Motor neuron (in vitro differentiated cells): ENCODE measurements at regions not wholly inside any gene's neighbourhood (a gene's known extent, or its start where the extent isn't known, plus 50 kb on each side); places are given as distances from the start of the nearest gene placed in this dataset.
"Not testable (repeated sequence)": the region's sequence is repeated elsewhere in the genome, so short reads cannot be mapped to it uniquely, and the experiment has no call there.

Experiments used
- ATAC-seq, 8 experiments: fragments of 200-7000 bp; cut with Tn5 transposase; replicated peaks in 6 of 8; 2 replicates each; pipeline ENCODE4 v1.8.0; 2021; ENCODE audit warnings: mild to moderate bottlenecking in 8 of 8, moderate library complexity in 8 of 8
- H3K27ac ChIP-seq, 2 donors: fragments of 250-450 bp; sonication (Bioruptor Pico); 2 replicates each; pipeline ENCODE4 v1.9.0; 2021; ENCODE audit warnings: antibody characterized with exemption in 2 of 2, mild to moderate bottlenecking in 2 of 2, moderate library complexity in 1 of 2
- H3K4me1 ChIP-seq, 2 donors: fragments of 250-450 bp; sonication (Bioruptor Pico); replicated peaks in 1 of 2; 2 replicates each; pipeline ENCODE4 v1.6.1; 2021; ENCODE audit warnings: antibody characterized with exemption in 2 of 2, mild to moderate bottlenecking in 2 of 2, moderate library complexity in 1 of 2
- H3K4me3 ChIP-seq, 5 donors: fragments of 250-450 bp; sonication (Bioruptor Pico); 2 replicates each; pipeline ENCODE4 v1.9.0; 2021; ENCODE audit warnings: antibody characterized with exemption in 5 of 5, mild to moderate bottlenecking in 5 of 5, moderate library complexity in 4 of 5
- WGBS, 10 experiments: fragments of 450-650 bp; shearing (Covaris generic); methylation state at CpG; one replicate each; pipeline ENCODE4 v1.0.0; 2022; 5-methylcytosine and 5-hydroxymethylcytosine counted together
- in situ Hi-C, 9 experiments: fragments of 400-800 bp; cut with MboI; loops; one replicate each; pipeline ENCODE4 v1.15.0; 2021; ENCODE audit warnings: low sequenced_read_pairs in 9 of 9, low pct_unique_long_range_greater_than_20kb in 2 of 9; ENCODE audit not compliant: unreplicated experiment in 9 of 9

DNA sequence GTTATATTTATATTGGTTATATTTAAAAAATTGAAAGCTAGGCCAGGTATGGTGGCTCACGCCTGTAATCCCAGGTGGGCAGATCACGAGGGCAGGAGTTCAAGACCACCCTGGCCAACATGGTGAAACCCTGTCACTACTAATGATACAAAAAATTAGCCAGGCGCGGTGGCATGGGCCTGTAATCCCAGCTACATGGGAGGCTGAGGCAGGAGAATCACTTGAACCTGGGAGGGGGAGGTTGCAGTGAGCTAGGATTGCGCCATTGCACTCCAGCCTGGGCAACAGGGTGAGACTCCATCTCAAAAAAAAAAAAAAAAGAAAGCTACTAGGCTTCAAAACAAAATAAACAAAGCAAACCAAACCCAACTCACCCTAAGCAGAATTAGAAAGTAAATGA is 109.0 kb upstream of the SERPINE2 start:
- in situ Hi-C loops, H3K4me1 ChIP-seq, H3K27ac ChIP-seq, H3K4me3 ChIP-seq, ATAC-seq: not testable (repeated sequence)
- WGBS, 10 experiments: 85 to 100% (median 93%) methylated on average over 1 to 5 of the region's 5 CpGs

DNA sequence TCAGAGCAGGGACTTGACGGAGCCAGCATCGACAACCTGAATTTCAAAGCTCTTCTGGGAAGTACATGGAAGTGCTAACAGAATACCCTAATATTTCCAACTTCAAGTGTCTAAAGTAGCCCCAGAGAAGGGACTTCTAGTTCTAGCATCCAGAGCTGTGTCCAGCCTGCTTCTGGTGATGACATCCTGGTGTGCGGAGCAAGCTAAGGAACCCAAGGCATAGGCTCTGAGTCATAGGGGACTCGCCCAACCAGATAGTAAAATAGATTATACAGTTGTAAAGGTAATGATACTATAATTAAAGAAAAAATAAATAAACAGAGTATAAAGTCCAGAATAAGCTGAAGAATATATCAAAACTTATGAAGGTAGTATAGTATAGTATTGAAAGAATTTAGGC is 108.1 kb upstream of the SERPINE2 start:
- Histone ChIP-seq H3K4me3 (no peak overlapping the region), H3K4me1 (no peaks in the 10 kb centered on the region), H3K27ac (no peak overlapping the region)
- peak in 2 of 8 experiments; percentile 10 to 42 for ATAC-seq
- WGBS, 10 experiments: 80 to 100% (median 92%) methylated on average over 1 to 4 of the region's 4 CpGs; no CpG with 5 or more reads in 1 of the 10 experiments
- in situ Hi-C loops: no loop called here

DNA sequence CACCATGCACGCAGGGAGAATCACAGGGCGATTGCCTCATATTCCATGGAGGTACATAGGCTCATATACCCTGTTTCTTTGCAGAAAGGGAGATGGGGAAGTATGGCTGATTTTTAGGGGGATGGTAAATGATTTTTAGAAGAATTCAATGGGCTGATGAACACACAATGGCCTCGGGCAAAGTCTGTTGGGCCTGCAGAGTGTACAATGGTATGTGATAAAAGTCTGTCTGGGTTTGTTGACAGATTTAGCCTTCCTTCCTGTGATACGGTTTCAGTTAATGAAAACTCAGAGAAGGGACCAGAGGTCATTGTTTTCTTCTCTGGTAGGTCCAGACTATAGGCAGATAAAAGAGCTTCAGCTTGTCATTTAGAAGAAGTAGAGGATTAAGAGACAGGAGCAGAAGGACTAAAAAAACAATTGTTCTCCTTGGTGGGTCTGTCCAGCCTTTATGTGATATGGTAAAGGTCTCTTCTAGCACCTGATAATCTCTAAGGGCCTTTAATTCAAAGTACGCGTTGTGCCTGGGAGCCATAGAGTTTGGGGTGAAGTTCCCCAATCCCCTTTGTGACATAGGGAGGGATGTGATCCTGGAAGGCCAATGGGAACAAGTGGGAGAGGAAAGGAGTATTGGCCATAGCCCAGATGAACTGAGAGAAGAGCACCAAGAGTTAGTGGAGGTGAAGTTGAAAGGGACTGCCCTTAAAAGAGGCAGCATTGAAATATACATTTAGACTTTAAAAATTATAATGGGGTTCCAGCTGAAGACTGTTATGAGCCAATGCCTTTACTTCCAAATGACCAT is 107.5 kb upstream of the SERPINE2 start:
- Histone ChIP-seq H3K4me1 (no peaks in the 10 kb centered on the region), H3K4me3 (no peak overlapping the region), H3K27ac (no peak overlapping the region)
- ATAC-seq: no peak
- 40 to 100% (median 79%) methylated on average over 1 to 6 of the region's 6 CpGs for WGBS, 10 experiments
- in situ Hi-C loops: no loop called here

DNA sequence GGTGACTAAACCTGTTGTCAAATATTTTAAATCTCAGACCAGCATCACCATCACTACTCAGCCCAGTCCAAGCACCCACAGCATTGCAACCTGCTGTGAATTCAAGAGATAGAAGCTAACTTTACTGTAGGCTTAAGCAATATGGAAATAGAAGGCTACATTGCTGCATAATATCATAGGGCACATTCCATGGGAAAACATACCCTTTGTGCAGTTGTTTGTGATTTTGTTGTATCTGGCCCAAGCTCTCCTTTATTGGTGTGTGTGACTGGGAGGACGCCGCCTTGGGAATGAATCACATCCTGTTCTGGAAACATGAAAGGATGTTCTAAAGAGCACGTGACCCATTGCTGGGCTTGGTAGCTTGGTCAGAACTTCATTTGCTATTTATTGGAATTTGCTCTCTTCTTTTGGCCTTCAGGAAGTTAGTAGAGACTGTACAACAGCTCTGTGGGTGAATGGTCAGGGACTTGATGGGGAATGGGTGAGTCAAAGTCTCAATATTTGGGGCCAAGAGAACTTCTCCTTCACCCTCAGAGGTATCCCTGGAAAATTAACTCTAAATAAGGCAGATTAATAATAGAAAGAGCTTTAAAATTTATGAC is 106.8 kb upstream of the SERPINE2 start:
- Histone ChIP-seq H3K27ac (no peak overlapping the region), H3K4me3 (no peak overlapping the region), H3K4me1 (no peaks in the 10 kb centered on the region)
- peak in 3 of 8 experiments; percentile 38 to 75 (median 74) for ATAC-seq
- in situ Hi-C loops: no loop called here
- WGBS, 10 experiments: 0 to 100% (median 50%) methylated on average over 1 to 3 of the region's 3 CpGs; no CpG with 5 or more reads in 4 of the 10 experiments

DNA sequence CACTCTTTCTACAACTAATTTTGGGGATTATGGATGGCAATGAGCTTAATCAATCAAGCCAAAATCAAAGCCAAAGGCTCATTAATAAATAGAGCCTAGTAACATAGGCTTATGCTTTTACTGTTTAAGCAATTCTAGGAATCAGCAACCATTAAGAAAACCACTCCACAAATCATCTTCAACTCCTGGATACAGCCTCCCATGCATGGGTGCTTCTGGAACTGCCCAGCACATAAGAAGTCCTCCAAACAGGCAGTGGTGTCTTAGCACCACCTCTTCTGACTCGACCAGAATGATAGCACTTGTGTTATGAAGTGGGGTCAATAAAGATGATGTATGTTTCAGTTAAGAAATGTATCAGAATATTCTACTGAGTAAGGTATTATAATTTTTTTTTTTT is 104.4 kb upstream of the SERPINE2 start:
- in situ Hi-C loops: no loop called here

DNA sequence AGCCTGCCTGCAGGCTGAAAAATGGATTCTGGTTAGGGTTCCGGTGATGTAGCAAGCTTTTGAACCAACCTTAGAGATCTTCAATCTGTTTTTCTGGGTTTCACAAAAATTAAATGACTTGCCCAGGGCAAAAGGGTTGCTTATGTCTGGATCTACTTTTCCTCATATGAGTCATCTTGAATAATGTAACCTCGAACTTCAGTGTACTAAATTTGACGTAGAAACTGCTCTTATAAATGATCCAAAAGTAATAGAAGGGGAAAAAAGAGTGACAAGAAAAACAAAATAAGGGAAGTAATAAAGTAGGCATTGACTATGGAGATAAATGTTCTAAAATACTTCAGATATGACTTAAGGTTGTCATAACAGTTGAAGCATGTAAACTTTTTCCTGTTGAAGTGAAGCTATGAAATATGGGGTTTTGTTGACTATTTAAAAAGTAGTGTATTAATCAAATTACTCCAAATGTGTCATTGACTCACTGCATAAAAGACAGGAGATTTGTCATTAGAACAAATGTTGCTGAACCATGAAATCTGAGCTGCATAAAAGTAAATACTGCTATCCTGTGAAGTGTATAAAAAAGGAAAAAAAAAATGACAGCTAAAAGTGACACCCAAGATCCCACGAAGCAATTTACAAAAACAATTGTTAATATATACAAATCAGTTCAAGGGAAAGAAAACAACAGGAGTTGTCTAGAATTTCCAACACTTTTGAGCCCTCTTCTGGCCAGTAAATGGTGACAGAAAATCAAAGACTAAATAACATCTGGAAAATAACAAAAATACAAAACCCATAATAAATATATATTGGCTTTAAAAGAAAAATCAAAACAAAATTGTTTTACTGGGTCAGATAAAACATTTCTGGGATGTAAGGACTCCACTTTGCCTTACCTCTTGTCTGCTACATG is 103.6 kb upstream of the SERPINE2 start:
- no peaks in the 10 kb centered on the region for H3K4me1 ChIP-seq
- WGBS, 10 experiments: 0 to 89% (median 64%) methylated on average over 2 to 4 of the region's 4 CpGs
- H3K4me3 ChIP-seq: no peak overlapping the region
- in situ Hi-C loops: no loop called here
- peak in 3 of 8 experiments; percentile 36 to 68 (median 61) for ATAC-seq
- no peak overlapping the region for H3K27ac ChIP-seq

More for the DNA sequence above, 104.4 kb upstream of the SERPINE2 start:
- no peak overlapping the region for H3K4me3 ChIP-seq
- no peaks in the 10 kb centered on the region for H3K4me1 ChIP-seq
- no peak for ATAC-seq
- 14 to 100% (median 53%) methylated on average over 1 of the region's 1 CpG; no CpG with 5 or more reads in 6 of the 10 experiments for WGBS, 10 experiments
- H3K27ac ChIP-seq: no peak overlapping the region

DNA sequence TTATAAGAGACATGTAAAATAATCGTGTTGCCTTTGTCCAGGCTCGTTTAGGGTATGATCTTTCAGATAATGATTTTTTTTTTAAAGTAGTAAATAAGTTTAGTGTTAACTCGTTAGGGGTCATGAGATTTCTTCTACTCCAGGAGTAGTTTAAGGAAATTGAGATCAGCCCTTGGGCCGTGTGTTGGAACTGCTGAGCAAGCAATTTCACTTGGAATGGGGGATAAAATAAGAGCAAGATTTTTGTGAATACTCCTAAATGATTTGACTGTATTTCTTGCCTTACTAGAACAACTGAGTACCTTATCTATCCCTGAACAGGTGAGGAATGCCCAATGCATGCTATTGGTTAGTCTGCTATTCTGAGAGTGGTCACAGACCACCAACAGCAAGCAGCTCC is 102.2 kb upstream of the SERPINE2 start:
- no peak for ATAC-seq
- Histone ChIP-seq H3K4me3 (no peak overlapping the region), H3K4me1 (no peaks in the 10 kb centered on the region), H3K27ac (no peak overlapping the region)
- WGBS, 10 experiments: 59 to 98% (median 78%) methylated on average over 2 to 4 of the region's 4 CpGs; no CpG with 5 or more reads in 1 of the 10 experiments
- in situ Hi-C loops: no loop called here

DNA sequence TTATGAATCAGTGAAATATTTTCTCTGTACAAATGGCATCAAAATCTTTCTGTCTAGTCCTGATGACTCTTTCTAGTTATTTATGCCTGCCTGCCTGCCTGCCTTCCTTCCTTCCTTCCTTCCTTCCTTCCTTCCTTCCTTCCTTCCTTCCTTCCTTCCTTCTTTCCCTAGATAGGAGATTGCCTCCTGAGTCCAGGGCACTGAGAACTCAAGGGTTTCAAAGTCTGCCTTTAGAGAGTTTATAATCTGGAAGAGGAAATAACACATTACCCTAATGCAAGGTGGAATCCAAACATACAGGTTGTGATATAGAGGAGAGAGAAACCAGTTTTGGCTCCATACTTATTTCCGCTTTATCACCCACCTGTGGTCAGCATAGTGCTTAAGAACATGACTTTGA is 98.1 kb upstream of the SERPINE2 start:
- H3K27ac ChIP-seq: no peak overlapping the region
- 57 to 100% (median 100%) methylated on average over 1 of the region's 1 CpG; no CpG with 5 or more reads in 5 of the 10 experiments for WGBS, 10 experiments
- no peaks in the 10 kb centered on the region for H3K4me1 ChIP-seq
- H3K4me3 ChIP-seq: no peak overlapping the region
- ATAC-seq: no peak
- in situ Hi-C loops: no loop called here

DNA sequence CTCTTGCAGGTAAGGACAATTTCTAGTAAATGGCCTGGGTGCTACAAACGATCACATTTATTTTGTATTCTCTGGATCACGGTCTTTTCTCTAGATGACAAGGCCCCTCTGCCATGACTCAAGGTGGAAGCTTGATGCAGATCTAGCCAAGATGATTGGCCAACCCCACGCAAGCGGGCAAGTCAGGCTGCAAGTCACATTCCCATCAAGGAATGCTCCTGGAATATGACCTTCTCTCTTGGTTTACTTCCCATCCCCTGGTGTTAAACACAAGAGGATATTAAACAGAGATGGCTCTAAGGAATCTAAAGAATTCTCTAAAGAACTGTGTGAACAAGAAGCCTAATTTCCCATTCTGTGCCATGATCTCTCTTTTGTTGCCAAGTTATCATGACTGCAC is 97.3 kb upstream of the SERPINE2 start:
- no peak overlapping the region for H3K27ac ChIP-seq
- no peak for ATAC-seq

DNA sequence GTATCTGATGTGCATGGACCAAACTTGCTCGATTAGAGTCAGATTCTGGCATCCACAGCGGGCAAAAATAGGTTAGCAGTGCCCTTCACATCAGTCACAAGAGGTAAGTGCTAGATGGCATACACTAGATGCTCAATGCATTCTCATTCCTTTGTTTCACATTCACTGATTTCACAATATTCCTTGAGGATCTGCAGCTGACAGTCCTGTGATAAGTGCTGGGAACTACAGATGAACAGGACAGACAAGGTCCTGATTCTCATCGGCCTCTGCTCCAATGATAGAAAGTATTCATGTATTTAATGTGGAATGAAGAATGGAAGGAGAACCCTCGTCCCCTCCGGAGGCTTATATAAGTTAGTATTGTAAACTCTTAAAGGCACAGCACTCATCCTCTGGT is 96.8 kb upstream of the SERPINE2 start:
- no peak for ATAC-seq
- in situ Hi-C loops: no loop called here
- H3K27ac ChIP-seq: no peak overlapping the region
- WGBS, 10 experiments: 64 to 100% (median 78%) methylated on average over 1 to 5 of the region's 5 CpGs; no CpG with 5 or more reads in 1 of the 10 experiments
- no peaks in the 10 kb centered on the region for H3K4me1 ChIP-seq
- H3K4me3 ChIP-seq: no peak overlapping the region

More for the DNA sequence above, 97.3 kb upstream of the SERPINE2 start:
- WGBS, 10 experiments: 20 to 100% (median 90%) methylated on average over 1 to 3 of the region's 4 CpGs; no CpG with 5 or more reads in 3 of the 10 experiments
- in situ Hi-C loops: no loop called here
- H3K4me1 ChIP-seq: no peaks in the 10 kb centered on the region
- no peak overlapping the region for H3K4me3 ChIP-seq

DNA sequence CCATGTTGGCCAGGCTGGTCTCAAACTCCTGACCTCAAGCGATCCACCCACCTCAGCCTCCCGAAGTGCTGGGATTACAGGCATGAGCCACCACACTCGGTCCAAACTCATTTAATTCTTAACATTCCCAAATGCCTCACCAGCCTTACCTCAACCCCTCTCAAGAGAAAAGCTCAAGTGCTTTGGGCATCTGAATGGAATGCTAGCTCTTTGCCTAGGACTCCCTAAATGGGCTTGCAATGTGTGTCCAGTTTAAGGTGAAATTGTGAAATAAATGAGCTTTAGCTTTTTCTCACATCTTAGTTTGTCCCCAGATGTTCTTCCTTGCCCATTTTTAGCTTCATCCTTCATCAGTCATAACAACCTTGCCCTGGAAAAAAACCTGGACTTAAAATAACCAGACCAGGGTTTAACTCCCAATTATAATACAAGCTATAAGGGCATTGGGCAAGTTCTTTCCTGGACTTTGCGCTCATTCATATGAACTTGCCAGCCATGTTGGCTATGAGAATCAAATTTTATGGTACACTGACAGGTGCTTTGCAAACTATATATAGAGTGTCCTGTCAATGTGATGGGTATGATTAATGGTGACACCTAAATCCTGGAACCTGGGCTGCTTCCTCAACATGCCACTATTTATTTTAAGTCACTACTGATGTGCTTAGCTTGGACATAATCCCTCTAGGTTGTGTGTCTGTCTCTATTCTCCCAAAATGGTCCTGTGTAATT is 95.1 kb upstream of the SERPINE2 start:
- Histone ChIP-seq H3K27ac (no peak overlapping the region), H3K4me3 (no peak overlapping the region), H3K4me1 (no peaks in the 10 kb centered on the region)
- 60 to 100% (median 80%) methylated on average over 1 to 4 of the region's 4 CpGs; no CpG with 5 or more reads in 3 of the 10 experiments for WGBS, 10 experiments
- ATAC-seq: no peak
- in situ Hi-C loops: no loop called here

DNA sequence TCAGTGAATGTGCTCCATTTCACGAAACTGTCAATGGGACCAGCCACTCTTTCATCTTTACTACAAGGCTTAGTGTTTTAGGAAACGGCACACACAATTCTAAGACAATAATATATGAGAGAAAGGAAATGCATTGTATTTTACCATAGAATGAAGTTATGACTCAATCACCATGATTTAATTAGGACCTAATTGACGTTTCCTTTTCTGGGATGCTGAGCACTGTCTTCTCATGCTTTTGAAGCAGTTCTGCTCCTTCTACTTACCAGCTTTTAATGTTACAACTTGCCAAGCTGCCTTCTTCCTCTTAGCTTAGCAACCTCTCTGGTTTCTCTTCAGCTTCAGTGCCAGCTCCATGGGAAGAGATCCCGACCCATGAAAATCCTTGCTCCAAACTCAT is 94.3 kb upstream of the SERPINE2 start:
- no peaks in the 10 kb centered on the region for H3K4me1 ChIP-seq
- 20 to 85% (median 69%) methylated on average over 1 to 4 of the region's 4 CpGs for whole genome bisulfite sequencing, 10 experiments
- no peak for ATAC-seq
- in situ Hi-C loops: no loop called here
- no peak overlapping the region for H3K4me3 ChIP-seq
- H3K27ac ChIP-seq: no peak overlapping the region
